Skin epidermis (tissue), 12 donors: ENCODE measurements at regions not wholly inside any gene's neighbourhood (a gene's known extent, or its start where the extent isn't known, plus 50 kb on each side); places are given as distances from the start of the nearest gene placed in this dataset.
A peak's percentile ranks its signal among the peaks of the same experiment; 100 is the strongest.
"Not testable (repeated sequence)": the region's sequence is repeated elsewhere in the genome, so short reads cannot be mapped to it uniquely, and the experiment has no call there.

Source experiments
- H3K27ac ChIP-seq, 21 experiments: fragments of 200-600 bp; sonication (generic) in 11 of 21; one replicate each; pipeline ENCODE4 v1.5.0; 2020; ENCODE audit warnings: mild to moderate bottlenecking in 3 of 21, inconsistent platforms in 2 of 21, moderate library complexity in 2 of 21
- H3K4me3 ChIP-seq, 7 experiments: fragments of 200-600 bp; sonication (generic) in 2 of 7; one replicate each; pipeline ENCODE4 v1.5.0; 2020; ENCODE audit warnings: inconsistent platforms in 2 of 7, mild to moderate bottlenecking in 2 of 7, moderate library complexity in 1 of 7

DNA sequence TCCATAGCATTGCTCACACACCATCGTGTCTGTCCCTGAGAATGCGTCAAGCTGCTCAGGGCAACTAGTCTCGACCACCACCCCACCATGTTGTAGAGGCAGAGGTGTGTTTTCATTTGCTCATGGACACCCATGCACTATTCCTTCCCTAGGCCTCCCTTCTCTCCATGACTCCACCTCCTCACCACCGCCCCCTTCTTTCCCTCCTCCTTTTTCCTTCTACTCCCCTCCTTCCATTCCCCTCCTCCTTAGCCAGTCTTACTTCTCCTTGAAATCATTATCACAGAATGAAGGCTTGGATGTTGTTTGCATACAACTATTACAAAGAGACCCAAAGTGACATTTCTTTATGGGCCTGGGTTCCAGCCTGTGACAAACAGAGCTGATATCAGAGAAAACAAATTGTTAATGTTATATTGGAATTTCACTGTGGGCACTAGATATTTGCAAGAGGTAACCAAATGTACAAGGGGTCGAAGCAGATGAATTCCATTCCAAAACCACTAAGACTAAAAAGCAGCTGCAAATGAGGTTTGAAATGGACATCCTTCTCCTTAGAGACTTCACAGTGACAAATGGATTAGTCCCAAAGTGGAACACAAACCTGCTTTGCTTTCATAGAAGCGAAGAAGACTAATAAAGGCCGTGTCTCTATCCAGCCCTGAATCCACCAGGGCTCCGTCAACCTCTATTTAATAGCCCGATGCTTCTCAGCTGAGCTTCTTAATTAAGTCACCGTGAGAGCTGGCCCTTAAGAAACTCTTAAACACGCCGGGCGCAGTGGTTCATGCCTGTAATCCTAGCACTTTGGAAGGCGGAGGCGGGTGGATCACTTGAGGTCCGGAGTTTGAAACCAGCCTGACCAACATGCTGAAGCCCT is 275.8 kb upstream of the SULF2 start:
- no peak overlapping the region for H3K4me3 ChIP-seq
- no peak overlapping the region for H3K27ac ChIP-seq

DNA sequence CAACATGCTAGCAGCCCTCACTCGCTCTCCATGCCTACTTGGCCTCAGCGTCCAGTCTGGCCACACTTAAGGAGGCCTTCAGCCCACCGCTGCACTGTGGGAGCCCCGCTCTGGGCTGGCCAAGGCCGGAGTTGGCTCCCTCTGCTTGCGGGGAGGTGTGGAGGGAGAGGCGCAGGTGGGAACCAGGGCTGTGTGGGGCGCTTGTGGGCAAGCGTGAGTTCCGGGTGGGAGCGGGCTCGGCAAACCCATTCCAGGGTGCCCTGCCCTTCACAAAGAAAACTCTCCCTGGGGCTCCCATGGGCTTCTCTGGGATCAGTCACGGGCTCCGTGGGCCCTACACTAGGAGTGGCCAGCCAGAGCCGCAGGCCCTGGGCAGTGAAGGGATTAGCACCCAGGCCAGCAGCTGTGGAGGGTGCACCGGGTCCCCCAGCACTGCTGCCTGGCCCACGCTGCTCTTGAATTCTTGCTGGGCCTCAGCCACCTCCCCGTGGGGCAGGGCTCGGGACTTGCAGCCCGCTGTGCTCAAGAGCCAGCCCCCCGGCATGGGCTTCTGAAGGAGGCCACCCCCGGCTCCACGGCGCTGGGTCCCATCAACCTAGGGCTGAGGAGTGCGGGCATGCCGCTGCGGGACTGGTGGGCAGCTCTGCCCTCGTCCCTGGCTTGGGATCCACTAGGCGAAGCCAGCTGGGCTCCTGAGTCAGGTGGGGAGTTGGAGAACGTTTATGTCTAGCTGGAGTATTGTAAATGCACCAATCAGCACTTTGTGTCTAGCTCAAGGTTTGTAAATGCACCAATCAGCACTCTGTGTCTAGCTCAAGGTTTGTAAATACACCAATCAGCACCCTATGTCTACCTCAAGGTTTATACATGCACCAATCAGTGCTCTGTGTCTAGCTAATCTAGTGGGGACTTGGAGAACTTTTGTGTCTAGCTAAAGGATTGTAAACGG is 273.6 kb upstream of the SULF2 start:
- Histone ChIP-seq H3K27ac (no peak overlapping the region), H3K4me3 (no peak overlapping the region)

DNA sequence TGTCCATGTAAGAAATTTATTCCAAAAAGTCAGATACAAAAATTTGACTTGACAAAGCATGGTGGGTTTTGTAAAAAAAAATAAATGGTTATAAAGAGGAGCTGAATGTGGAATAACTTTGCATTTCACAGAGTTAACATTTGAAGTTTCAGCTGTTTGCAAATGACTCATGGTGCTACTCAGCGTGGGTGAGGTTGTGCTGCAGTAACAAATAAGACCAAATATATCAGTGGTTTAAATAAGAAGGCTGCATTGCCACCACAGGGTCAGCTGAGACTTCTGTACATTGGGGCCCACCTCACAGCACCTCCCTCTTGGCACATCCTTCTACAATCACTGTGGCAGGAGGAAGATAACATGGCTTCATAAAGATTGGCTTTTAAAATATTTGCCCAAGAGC is 272.5 kb upstream of the SULF2 start:
- Histone ChIP-seq H3K27ac (no peak overlapping the region), H3K4me3 (no peak overlapping the region)

DNA sequence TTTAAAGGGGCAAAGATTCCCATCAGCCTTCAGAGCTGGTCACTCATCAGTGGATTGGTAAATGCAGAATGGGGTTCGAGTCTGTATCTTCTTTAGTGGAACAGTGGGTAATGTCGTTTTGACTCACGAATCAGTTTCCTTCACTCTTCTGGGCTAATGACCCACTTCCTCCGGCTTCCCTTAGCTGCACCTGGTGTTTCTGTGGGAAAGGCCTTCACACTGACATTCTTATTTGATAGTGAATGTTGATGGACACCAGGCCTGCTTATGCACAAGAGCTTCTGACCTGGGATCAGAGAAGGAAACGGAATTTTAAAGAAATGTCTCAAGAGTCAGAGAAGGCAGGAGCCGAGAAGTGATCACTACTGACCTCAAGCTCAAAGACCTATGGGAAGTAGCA is 272.0 kb upstream of the SULF2 start:
- H3K4me3 ChIP-seq = no peak overlapping the region
- no peak overlapping the region for H3K27ac ChIP-seq

DNA sequence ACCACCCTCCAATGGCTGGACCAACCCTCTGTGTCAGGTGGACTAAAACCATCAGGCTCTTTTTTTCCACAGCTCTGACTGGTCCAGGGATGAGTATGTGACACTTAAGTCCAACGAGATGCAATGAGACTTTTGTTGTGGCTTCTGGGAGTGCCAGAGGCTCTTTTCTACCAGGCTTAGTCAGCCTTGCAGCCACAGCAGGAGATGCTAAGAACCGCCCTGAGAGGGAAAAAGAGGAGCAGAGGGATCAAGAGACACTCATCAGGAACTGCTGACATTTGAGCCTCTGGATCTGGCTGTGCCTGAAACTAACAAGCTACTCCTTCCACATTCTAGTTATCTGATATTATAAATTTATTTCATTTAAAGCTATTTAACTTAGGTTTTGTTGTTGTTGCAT is 270.9 kb upstream of the SULF2 start:
- Histone ChIP-seq H3K27ac (no peak overlapping the region), H3K4me3 (no peak overlapping the region)

DNA sequence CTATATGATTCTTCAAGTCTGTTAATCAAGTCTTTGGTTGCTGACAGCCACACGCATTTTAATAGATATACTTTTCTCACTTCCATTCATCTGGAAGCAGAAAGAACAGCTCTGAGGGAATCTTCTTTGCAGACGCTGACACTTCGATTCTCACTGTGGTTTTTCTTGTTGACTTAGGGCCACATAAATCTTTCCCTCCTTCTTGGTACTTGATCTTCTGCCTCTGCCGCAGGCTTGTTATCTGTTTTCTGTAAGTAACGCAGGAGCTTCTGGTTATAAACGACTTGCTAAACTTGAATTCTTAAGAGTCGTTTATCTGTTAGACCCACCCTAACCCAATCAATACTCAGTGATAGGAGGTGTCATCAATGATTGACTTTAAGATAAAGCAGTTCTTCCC is 268.8 kb upstream of the SULF2 start:
- H3K4me3 ChIP-seq = no peak overlapping the region
- H3K27ac ChIP-seq = no peak overlapping the region

DNA sequence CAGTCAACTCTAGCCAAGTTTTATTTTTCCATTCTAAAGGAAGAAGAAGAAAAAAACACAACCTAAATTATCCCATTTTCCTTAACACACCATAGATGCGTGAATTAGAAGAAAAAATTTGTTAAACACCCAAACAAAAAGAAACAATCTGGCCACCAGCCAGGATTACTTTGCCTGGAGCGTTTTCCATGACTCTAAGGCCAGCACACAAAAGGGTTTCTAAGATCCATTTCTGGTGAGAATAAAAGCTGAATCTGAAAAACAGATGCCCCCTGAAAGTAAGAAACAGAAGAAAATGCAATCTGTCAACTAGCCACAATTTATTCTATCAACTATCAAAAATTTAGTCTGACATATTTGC is 267.2 kb upstream of the SULF2 start:
- peak overlapping the region in 1 of 21 experiments; percentile 9 for H3K27ac ChIP-seq

DNA sequence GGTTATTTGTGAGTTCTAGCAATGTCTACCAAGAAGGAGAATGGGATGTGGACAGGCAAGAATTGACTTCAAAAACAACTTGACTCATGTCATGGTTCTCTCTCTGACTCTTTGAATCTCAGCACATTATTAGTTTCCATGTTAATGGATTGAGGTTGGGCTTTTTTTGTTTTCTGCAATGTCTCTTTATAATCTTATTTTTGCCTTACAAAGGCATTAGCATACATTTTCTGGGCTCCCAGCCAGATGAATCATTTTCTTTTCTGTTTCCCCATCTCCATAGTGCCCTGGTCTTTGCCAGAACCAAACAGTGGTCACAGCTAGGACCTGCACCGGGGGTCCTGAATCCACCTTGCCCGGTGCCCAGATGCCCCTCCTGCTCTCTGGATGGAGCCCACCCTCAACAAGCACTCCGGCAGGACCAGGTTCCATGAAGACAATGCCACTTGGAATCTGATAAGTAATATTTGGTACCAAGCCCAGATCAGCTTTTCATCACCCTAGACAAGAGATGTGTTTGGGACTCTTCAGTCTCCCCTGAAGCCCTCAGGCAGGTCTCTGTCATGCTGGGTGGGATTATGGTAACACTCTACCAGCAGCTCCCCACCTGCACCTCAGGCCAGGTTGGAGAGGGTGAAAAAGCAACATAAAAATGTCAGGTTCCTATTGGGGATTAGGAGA is 266.7 kb upstream of the SULF2 start:
- Histone ChIP-seq H3K4me3 (no peak overlapping the region), H3K27ac (peak overlapping the region in 4 of 21 experiments; percentile 3 to 56 (median 18))

More for the DNA sequence above, 267.2 kb upstream of the SULF2 start:
- no peak overlapping the region for H3K4me3 ChIP-seq

DNA sequence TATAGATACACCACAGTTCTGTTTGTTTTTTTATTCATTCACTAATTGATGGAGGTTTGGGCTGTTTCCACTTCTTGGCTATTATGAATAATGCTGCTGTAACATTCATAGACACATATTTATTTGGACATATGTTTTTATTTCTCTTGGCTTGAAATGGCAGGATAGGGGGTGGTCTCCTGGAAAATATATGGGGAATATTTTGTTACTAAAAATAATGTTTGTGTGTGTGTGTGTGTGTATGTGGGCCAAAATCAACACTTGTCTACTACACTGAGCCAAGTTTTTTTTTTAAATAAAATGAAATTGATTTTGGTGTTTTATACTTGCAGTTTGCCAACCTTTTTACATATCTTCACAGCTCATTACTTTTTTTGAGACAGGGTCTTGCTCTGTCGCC is 264.4 kb upstream of the SULF2 start:
- H3K4me3 ChIP-seq = no peak overlapping the region
- no peak overlapping the region for H3K27ac ChIP-seq

DNA sequence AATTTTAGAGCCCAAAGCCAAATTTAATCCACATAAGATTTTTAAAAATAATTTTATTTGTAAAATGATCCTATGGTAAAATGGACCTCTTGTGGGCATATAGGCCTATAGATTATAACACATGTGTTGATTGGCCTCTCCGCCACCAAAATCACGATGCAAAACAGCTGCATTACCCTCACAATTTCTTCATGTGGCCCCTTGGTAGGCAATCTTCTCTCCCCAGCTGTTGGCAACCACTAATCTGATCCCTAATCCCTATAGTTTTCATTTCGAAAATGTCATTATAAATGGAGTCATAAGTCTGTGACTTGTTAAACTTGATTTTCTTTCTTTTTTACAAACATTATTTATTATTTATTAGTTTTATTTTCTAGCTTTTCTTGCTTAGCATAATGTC is 263.9 kb upstream of the SULF2 start:
- no peak overlapping the region for H3K27ac ChIP-seq
- no peak overlapping the region for H3K4me3 ChIP-seq

DNA sequence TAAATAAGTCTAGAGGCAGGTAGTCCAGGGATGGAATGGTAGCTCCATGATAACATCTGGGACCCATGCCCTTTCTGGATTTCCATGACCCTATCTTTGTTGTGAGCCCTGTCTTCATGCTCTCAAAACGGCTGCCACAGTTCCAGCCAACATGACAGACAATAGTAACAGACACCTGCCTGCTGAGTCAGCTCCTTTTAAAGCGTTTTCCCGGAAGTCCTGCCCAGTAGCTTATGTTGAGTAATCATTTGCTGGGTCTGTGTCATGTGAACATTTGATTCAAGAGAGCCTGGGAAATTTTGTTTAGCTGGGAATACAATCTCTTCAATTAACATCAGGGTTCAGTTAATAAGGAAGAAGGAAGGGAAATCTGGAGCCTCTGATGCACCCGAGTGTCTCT is 262.2 kb upstream of the SULF2 start:
- no peak overlapping the region for H3K27ac ChIP-seq
- no peak overlapping the region for H3K4me3 ChIP-seq

DNA sequence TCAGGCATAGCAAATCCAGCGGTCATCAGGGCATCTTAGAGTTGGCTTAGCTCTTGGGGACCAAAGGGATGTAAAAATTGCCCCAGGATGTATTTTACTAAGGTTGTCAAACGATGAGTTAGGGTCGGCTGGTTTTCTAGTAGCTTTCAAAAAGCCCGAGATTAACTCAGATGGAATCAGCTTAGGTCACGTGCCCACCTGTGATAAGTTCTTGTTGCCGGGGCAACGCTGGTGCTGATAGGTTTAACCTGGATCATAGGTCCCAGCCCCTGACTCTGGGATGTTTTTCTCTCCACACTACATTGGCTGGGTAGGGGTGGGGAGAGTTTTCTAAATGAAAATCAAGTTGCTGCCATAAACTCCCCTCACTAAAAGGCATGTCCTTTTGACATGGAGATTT is 257.3 kb upstream of the SULF2 start:
- Histone ChIP-seq H3K27ac (no peak overlapping the region), H3K4me3 (no peak overlapping the region)

DNA sequence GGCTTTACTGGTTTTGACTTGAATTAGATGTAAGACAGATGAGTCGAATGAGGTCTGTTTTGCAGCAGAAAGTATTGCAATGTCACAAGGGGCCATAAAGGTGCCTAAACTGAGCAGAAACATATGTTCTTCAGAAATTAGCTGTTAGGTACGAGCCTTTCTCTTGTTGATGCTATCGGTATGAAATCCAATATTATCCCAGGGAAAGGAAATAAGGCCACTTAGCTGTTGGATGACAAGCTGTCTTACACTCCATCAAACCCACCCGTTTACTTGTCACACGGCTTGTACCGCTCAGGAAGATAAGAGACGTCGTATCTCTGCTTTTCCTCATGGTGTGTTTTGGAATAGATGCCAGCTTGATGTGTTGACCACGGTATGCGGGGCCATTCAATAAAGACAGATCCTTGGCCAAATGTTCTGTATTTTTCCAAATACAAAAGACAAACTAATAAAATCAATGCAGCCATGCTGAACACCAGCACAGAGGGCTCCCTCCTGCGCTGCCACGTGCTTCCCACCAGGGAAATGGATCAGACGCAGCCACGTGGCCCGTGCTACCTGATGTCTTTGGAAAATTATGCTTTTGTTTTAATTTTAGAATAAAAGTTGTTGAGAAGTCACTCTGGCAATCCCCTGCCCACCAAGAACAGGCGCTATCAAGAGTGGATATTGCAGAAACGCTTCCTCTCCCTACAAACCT is 255.9 kb upstream of the SULF2 start:
- H3K27ac ChIP-seq = no peak overlapping the region

DNA sequence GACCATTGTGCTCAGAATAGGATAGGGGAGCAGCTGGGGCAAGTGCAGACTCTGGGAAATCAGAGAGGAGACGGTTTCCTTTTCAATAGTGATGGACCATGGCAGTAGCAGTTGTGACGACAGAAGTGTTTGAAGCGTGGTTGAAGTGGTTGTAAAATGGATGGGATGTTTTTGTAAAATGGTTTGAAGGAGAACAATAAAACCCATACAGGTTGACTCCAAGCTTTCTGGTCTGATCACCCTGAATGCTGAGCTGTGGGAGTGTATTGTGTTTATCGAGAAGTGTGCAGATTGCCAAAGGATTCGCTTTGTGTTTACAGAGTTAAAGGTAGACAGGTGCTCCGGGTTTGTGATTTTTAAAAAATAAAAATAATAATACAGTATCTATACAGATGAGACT is 255.2 kb upstream of the SULF2 start:
- no peak overlapping the region for H3K4me3 ChIP-seq
- no peak overlapping the region for H3K27ac ChIP-seq

More for the DNA sequence above, 255.9 kb upstream of the SULF2 start:
- no peak overlapping the region for H3K4me3 ChIP-seq

DNA sequence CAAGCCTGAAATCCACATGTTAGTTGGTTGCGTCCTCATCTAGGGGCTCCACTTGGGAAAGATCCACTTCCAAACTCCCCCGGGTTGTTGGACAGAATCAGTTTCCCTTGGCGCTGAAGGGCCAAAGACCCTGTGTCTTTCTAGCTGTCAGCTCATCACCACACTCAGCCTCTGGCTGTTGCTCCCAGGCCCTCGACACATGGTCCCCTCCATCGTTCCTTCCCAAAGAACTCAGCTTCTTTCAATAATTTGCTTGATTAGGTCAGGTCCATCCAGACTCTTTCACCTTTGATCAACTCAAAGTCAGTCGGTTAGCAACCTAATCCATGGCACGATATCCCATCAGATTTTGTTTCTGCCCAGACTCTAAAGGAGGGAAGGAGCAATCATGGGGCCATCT is 254.8 kb upstream of the SULF2 start:
- Histone ChIP-seq H3K27ac (no peak overlapping the region), H3K4me3 (no peak overlapping the region)

DNA sequence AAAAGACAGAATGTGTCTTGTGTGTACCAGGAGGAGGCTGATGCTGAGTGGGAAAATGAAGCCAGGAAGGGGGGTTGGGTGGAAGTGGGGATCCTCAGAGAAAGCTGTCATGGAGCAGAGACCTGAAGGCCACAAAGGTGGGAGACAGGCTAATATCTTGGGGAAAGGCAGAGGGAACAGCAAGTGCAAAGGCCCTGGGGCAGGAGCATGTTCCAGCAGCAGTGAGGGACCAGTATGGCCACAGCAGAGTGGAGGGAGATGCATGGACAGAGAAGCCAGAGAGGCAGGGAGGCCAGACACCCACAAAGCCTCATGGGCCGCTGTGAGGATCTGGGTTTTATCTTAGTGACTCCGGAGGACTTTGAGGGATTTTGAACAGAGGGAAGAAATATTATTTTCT is 254.2 kb upstream of the SULF2 start:
- Histone ChIP-seq H3K4me3 (no peak overlapping the region), H3K27ac (no peak overlapping the region)

DNA sequence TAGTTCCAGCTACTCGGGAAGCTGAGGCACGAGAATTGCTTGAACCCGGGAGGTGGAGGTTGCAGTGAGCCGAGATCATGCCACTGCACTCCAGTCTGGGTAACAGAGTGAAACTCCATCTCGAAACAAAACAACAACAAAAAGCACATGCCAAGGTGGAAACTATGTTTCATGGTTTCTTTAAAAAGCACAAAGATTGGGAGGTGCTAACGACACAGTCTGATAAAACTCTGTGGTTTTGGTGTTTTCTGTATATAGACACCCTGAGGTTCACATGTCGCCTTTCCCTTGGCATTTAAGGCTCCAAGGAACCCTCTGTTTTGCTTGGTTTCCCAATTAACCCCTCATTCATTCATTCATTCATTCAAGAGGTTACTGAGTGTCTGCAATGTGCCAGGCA is 253.4 kb upstream of the SULF2 start:
- Histone ChIP-seq H3K4me3 (no peak overlapping the region), H3K27ac (no peak overlapping the region)

DNA sequence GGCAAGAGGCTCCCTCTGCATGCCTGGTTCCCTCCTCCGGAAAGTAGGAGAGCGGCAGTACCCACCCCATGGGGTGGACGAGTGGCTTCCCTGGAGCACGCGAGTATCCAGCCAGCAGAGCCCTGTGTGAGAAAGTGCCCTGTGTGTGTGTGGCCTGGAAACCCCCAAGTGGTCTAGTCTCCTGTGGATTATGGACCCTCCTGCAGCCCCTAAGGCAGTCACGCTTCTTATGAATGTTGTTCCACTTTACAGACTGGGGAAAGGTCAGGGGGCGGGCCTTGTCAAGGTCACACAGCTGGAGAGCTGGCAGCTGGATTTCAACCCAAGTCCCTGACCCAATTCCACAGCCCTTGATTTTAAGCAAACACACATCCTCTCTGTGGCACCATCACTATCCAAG is 252.5 kb upstream of the SULF2 start:
- H3K27ac ChIP-seq, H3K4me3 ChIP-seq: not testable (repeated sequence)

DNA sequence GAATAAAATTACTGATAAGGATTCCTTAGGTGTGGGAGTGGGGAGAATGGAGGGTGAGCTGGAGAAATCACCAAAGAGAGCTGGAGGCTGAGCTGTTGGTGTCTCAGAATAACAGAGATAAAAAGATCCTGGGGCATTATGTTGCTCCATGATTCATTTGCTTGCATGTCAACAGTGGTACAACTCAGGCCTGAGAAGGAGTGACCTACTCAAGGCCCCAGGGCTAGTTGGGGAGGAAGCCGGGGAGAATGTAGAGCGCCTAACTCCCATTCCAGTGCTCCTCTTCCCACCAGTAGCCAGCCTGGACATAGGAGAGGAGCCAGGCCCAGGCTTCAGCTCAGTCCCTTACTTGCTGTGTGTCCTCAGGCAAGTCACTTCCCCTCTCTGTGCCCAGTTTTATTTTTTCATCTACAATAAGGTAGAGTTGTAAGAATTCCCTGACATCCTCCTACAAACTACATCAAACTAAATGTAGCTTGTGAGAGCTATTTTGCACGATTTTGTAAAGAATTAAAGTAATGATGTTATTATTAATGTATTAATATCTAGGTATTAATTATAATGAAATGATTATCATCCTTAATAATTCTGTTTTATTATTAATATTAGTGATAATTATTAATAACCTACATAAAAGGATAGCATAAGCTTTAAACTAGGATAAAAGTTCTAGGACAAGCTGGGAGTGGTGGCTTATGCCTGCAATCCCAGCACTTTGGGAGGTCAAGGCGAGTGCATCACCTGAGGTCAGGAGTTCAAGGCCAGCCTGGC is 250.9 kb upstream of the SULF2 start:
- Histone ChIP-seq H3K4me3 (no peak overlapping the region), H3K27ac (no peak overlapping the region)
